CD4-positive, alpha-beta T cell treated with Interleukin-10 for 1 hour (primary cell): ENCODE measurements at regions not wholly inside any gene's neighbourhood (a gene's known extent, or its start where the extent isn't known, plus 50 kb on each side); places are given as distances from the start of the nearest gene placed in this dataset.

Source experiments
- DNase-seq: peaks from one replicate; pipeline ENCODE4 v3.0.0-alpha.2; 2020

GRCh38 chr18:47758000-47758399, 172.5 kb downstream of the SMAD2 start:
- no peak for DNase-seq

DNA sequence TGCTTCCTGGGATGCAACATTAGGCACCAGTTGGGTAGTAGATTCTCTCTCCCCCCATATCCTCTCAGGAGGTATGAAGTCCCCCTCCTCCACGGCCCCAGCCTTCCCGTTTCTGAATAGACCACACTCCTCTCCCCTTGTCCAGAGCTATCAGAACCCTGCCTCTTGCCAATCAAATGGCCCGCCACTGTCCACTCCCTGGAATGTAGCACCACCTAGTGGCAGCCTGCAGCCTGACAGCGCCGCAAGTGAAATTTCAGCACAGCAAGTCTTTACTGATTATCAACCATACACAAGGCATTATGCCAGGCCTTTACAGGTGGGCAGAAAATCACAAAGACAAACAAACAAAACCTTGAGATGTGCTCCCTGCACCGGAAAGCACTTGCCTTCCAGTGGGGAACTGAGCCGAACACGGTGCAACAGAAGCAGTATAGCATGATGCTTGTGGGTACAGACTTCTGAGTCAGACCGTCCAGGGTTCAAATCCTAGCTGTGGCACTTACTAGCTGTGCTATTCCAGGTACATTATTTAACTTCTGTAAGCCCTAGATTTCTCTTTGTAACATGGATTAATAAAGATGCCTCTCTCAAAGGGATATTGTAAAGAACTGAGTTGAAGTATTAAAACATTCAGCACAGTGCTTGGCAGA, 174.0 kb downstream of the SMAD2 start:
- peak; percentile 49 for DNase-seq

DNA sequence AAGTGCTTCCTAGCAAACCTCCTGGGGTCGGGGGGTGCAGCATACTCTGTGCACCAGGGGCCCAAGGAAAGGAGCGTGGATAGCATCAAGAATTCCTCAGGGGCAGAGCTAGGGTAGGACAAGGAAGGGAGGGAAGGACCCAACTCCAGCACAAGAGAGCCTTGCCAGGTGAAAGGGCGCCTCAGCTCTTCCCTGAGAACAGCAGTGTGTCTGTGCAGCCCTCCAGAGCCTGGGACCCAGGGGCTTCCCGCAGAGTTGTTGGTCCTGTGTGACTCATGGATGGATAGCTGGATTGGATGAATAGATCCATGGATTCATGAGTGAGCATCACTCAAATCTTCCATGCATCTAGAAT, 175.4 kb downstream of the SMAD2 start:
- no peak for DNase-seq

DNA sequence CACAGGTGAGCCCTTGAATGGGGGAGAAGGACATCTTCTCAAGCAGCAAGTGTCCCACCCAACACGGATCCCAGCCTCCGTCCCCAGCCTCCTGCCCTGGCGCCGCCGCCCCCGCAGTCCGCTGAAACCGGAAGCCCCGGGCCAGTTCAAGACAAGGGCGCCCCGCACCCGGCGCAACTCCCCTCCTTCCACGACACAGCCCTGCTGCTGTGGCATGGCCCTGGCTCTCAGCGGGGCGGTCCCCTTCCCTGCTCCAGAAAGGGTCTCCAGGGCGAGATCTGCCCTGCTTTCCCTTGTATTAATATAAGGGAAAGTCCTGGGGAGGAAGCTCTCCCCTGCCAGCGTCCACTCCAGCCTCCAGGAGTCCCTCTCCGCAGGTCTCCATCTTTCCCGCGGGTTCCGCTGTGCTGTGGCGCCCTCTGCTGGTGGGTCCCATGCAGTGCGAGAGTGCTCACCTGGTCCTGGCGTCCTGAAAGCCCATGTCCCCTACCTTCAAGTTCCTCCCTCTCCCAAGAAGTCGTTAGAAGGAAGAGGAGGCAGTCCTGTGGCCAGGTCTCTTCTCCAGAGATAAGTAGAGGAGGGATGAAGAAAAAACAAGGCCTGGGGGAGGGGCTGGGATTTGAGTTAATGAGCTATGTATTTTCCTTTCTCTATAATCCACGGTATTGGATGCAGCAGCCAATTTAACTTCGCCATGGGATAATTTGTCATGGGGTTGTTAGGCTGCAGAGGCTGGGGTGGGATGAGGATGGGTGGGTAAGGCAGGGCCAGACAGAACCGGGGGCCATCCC, 176.0 kb downstream of the SMAD2 start:
- peak; percentile 37 for DNase-seq

DNA sequence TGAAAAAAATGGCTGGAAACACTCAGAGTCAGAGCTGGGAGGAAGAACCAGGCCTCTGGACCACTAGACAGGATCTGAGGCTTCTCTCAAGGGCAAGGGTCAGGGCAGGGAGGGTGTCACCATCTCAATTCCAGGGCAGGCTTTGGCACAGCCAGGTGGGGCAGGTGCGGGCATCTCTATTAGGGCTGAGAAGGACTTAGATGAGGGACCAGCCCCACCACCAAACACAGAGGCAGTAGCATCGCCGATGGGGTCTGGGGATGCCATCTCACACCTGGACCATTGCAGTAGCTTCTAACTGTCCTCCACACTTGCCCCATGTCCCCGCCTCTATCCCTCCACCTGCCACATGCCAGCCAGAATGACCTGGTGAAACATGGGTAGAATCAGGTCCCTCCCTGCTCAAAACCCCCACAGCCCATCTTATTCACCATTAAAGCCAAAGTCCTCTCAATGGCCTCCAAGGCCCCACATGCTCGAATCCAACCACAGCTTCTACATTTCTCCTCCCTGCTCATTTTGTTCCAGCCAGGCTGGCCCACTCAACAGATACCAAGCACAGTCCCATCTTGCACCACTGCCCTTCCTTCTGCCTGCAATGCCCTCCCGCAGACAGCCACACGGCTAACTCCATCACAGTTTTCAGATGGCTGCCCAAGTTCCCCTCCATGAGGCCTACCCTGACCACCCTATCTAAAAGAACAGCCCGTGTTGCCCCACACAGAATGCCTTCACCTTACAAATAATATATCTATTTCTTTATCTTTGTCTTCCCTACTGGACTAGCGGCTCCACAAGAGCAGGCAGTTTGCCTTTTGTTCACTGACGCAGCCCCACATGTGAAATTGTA, 177.4 kb downstream of the SMAD2 start:
- DNase-seq: no peak

GRCh38 chr18:47750889-47751423, 179.5 kb downstream of the SMAD2 start:
- no peak for DNase-seq

GRCh38 chr18:47749600-47749973, 180.9 kb downstream of the SMAD2 start:
- no peak for DNase-seq

DNA sequence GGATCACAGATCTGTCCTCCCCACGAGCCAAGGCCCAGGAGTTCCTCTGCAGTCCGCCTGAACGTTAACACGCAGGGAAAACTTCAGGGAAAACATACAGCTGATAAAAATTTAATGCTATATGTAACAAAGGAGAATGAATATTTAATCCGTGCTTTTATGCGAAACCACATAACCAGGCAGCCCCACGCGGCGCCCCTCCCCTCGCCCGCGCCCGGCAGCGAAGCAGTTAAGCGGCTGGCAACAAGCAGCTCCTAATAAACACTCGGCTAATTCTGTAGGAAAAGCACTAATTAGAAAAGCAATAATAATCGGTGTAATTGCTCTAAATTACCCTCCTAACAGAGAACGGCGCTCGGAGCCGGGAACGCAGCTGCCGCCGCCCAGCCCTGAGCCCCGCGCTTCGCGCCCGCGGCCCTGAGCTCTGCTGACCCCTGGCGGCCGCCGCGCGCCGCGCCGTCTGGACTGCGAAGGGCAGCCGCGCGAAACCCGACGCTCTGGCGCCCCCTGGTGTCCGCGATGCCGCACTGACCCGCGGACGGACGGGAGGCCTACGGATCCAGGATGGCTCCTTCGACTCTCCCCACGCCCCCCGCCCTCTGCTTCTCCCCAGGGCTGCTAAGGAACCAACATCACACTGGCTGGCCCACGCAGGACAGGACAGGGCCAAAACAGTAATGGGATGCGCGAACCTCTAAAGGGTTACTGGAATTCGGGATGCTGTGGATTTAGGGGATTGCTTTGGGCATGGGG, 181.4 kb downstream of the SMAD2 start:
- DNase-seq: peak; percentile 81

- DNase-seq: no peak
Measured at GRCh38 chr18:47748093-47748796, 182.2 kb downstream of the SMAD2 start.

DNA sequence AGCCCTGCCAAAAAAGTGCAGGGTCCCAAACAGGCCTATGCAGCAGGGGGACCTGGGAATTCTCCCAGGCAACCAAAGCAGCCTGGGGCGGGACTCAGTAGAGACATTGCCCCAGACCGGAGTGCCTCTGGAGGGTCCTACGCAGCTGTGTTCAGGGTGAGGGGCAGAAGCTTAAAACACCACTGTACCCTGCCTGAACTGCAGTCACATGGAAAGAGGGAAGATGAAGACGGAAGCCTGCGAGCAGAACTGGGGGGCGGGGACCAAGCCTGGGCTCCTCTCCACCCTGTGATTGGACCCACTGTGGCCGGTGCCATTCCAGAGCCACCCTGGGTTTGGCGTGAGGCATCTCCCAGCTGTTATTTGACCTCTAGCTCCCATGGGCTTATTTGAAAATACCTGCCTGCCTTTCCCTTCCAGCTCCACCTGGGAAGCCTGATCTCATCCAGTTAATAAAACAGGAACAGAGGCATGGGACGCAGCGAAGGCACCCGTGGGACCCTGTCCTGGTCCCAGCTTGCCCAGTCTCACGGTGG, 183.1 kb downstream of the SMAD2 start:
- DNase-seq: no peak

DNA sequence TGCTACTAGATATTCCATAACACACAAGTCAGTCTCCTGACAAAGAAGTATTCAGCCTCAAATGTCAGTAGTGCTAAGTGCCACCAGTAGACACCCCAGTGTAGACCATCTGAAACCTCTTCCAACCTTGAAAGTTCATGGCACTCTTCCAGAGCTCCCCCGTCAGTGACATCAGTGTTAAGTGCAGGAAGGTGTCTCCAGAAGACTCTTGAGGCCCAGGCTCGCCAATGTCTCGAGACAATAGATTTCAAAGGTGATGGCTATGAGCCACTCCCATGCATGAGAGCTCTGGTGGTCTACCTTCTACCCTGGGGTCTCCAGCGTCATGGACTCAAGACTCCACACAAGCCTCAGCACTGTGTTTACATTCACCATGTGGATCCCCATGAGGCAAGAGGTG, 183.8 kb downstream of the SMAD2 start:
- DNase-seq: no peak

DNA sequence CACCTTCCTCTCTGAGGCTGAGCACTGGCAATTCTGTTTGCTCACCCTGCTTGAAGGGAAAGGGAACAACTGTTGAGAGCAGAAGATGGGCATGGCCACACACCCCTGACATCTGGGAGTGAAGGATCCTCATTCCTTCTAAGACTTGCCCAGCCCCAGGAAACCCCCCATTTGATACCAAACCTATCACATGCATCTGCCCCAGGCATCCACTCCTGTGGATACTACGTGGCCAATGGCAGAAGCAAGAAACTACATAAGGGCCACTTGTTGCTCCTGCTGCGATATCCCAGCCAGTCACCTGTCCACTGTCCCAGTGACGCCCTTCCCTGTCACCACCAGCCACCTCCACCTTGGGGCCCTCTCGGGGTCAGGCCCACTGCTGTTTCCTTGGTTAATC, 185.2 kb downstream of the SMAD2 start:
- DNase-seq: no peak

DNA sequence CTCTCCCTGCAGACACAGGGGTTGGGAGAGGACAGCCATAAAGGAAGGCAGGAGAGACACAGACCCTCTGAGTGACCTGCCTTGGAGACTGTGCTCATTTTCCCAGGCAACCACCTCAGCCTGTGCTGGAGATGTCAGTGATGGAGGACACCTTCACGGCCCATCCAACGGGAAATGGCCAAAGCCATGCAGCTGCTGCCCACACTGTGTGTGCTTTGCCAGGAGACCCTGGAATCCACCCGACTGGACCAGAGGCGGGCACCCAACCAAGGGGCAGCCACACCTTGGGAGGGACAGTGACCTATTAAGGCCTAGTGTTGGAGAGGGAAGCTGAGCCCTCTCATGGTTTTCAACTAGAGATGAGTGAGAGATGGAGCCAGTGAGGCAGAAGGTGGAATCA, 192.5 kb downstream of the SMAD2 start:
- DNase-seq: no peak

- no peak for DNase-seq
Measured at GRCh38 chr18:47737198-47737830, 193.1 kb downstream of the SMAD2 start.

GRCh38 chr18:47736376-47737140, 193.9 kb downstream of the SMAD2 start:
- no peak for DNase-seq

- DNase-seq: no peak
Measured at GRCh38 chr18:47735041-47735702, 195.3 kb downstream of the SMAD2 start.

DNA sequence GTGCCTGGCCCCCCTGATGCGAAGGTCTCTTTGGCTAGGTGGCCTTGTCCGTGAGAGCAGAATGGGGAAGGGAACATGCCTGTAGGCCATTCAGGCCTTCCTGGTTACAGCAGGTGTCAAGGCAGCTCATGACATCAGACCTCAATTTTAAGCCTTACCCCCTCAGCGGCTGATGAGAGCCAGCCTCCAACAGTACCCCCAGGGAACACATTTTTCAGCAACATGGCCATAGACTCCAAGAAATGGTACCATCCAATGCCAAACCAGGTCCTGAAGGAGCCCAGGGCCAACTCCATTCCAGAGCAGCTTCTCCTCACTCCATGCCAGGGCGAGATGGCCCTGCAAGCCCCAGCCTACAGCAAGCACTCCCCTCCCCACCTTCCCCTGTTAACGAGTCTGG, 199.2 kb downstream of the SMAD2 start:
- DNase-seq: no peak

- DNase-seq: no peak
Measured at GRCh38 chr18:47730795-47731194, 199.7 kb downstream of the SMAD2 start.

DNA sequence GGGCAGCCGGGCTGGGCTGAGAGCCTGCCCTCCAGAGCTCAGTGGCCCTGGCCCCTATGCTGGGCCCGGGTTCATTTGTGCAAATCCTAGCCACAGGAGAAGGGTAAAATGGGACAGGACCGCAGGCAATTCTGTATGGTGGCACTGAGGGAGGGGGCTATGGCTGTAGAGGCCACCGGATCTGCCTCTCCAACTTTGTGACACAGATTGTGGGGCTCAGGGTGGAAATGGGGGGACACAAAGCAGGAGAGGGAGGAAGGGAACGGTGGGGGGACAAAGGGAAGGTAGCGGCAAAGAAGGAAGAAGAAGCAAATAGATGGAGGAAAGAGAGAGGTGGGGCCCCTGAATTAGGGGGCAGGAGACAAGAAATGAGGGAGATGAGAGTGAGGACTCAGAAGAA, 201.1 kb downstream of the SMAD2 start:
- DNase-seq: no peak

DNA sequence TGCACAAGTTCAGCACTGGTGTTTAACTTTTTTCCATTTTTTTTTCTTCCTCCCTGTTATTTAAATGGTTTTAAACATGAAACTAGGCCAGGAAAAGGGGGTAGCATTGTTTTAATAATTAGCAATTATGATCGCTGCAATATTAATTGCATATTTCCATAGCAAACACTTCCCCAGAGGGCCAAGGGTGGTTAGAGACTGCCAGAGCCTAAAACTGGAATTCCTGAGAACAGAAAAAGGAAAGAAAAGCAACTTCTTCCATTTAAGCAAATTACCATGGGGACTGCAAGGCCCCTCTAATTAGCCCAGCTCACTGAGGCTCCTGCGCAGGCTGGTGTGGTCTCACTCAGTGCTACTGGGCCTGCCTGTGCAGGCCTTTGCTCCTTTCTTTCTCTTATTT, 201.5 kb downstream of the SMAD2 start:
- DNase-seq: no peak
